Left lobe of liver (tissue), 2 donors: ENCODE measurements at regions not wholly inside any gene's neighbourhood (a gene's known extent, or its start where the extent isn't known, plus 50 kb on each side); places are given as distances from the start of the nearest gene placed in this dataset.

ENCODE experiments used
- ATAC-seq: fragments of 200-7000 bp; cut with Tn5 transposase; one replicate; pipeline ENCODE4 v1.9.1; 2020; ENCODE audit warnings: mild to moderate bottlenecking, moderate library complexity
- DNase-seq: peaks from one replicate; pipeline ENCODE4 v3.0.0-alpha.2; 2020; ENCODE audit warnings: low spot score
- donor health status: DM: no; HTN: no; CAD: no; lungs with moderate emphysema.
- donor health status: DM: no; HTN: yes; CAD: no.

DNA sequence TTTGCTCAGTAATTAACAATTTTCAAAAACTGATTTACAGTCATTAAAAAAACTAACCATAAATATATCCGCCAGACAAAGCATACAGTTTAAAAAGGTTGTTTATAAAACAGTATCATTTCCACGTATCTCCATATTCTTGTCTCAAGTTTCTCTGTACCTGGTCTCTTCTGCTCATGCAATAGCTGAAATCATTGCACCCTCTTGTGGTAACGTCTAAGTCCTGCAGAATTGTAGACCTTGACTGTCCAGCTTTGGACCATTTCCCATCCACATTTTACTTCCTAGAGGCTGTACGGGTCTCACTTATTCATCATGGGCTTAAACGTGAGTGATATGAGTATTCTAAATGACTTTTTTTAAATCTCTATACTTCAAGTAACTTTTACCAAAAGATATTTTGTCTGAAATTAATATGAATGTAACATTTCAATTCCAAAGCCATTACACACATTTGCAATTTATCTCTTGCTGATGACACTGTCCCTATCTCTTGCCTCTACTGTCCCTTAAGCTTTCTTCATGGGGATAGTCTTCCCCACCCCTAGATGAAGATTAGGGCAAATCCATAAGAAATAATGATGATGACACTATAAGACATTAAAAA lies 118.5 kb downstream of the BTC start:
- DNase-seq (no peak), ATAC-seq (peak; percentile 94)

DNA sequence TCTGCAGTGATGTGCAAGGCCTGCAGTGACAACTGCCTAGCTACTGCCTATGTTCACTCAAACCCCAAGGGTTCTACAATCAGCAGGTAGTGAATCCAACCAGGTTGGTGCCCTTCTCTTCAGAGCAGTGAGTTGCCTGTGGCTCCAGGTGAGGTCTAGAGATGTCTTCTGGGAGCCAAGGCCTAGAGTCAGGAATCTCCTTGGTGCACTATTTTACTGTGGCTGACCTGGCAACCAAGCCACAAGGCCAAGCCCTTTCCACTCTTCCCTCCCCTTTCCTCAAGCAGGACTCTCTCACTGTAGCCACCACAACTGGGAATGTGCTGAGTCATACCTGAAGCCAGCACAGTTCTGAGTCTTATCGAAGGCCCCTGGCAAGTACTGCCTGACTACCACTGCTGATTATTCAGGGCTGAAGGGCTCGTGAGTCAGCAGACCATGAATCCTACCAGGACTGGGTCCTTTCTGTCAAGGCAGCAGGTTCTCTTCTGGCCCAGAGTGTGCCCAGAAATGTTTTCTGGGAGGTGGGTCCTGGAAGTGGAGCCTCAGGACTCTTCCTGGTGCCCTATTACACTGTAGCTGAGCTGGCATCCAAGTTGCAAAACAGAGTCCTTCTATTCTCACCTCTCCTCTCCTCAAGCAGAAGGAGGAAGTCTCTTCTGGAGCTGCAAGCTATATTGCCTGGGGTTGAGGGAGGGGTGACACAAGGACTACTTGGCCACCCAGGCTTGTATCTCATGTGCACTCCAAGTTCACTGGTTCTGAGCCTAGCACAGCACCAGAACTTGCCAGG lies 111.6 kb downstream of the BTC start:
- DNase-seq, result no peak
- ATAC-seq, result peak; percentile 32

DNA sequence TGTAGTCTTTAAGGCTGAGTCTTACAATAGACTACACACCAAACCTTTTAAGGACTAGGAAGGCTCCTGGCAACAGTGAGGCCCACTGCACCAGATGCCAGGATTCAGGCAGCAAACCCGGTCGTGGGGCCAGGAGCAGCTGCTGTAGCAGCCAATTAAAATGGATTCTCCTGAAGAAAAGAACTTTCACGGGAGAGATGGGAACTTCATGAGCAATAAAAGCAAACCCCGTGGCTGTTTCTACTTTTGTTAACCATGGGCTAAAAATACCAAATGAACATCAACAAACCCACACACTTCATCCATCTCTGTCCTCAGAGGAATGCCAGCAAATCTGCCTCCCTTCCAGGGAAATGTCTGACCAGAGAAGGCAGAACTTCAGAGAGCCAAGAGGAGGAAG lies 101.4 kb downstream of the BTC start:
- DNase-seq (no peak), ATAC-seq (no peak)
